Endodermal cell (in vitro differentiated cells): ENCODE measurements at regions not wholly inside any gene's neighbourhood (a gene's known extent, or its start where the extent isn't known, plus 50 kb on each side); places are given as distances from the start of the nearest gene placed in this dataset.

Experiments used
- DNase-seq: peaks from one replicate; pipeline ENCODE4 v3.0.0-alpha.2; 2017
- H3K27ac ChIP-seq: 2 replicates; pipeline ENCODE4 v1.5.1; 2013; ENCODE audit warnings: mild to moderate bottlenecking, low read depth, low read length, moderate library complexity
- H3K27me3 ChIP-seq: 2 replicates; pipeline ENCODE4 v1.6.1; 2013; ENCODE audit warnings: mild to moderate bottlenecking, low read length, moderate library complexity; ENCODE audit not compliant: insufficient read depth, control insufficient read depth, poor library complexity, severe bottlenecking
- H3K36me3 ChIP-seq: 2 replicates; pipeline ENCODE4 v1.7.0; 2013; ENCODE audit warnings: mild to moderate bottlenecking, low read length, moderate library complexity; ENCODE audit not compliant: control insufficient read depth, insufficient read depth
- H3K4me1 ChIP-seq: one replicate; pipeline ENCODE4 v1.7.0; 2013; ENCODE audit warnings: low read length; ENCODE audit not compliant: control insufficient read depth, insufficient read depth
- H3K4me3 ChIP-seq: 2 replicates; pipeline ENCODE4 v1.5.1; 2013; ENCODE audit warnings: mild to moderate bottlenecking, low read length, moderate library complexity
- H3K9ac ChIP-seq: 2 replicates; pipeline ENCODE4 v1.6.1; 2013; ENCODE audit warnings: mild to moderate bottlenecking, low read length, moderate library complexity; ENCODE audit not compliant: poor library complexity, severe bottlenecking; ENCODE audit errors: extremely low read depth
- H3K9me3 ChIP-seq: 2 replicates; pipeline ENCODE4 v1.6.1; 2013; ENCODE audit warnings: mild to moderate bottlenecking, low read length, moderate library complexity; ENCODE audit not compliant: control insufficient read depth
- H3K27ac Mint-ChIP-seq: 2 replicates; pipeline ENCODE4 v1.8.0; 2020; ENCODE audit warnings: mixed read lengths
- H3K27me3 Mint-ChIP-seq: 2 replicates; pipeline ENCODE4 v1.8.0; 2021; ENCODE audit warnings: mild to moderate bottlenecking, mixed read lengths; ENCODE audit not compliant: insufficient read depth
- H3K36me3 Mint-ChIP-seq: 2 replicates; pipeline ENCODE4 v1.8.0; 2020; ENCODE audit warnings: low read depth, mixed read lengths
- H3K4me1 Mint-ChIP-seq: 2 replicates; pipeline ENCODE4 v1.8.0; 2020; ENCODE audit warnings: mixed read lengths
- H3K4me3 Mint-ChIP-seq: 2 replicates; pipeline ENCODE4 v1.8.0; 2020; ENCODE audit warnings: mild to moderate bottlenecking, moderate library complexity, mixed read lengths
- H3K9me3 Mint-ChIP-seq: 2 replicates; pipeline ENCODE4 v1.8.0; 2020; ENCODE audit warnings: mild to moderate bottlenecking, mixed read lengths
- WGBS, 2 experiments: methylation state at CpG; one replicate each; pipeline versions ENCODE4 v1.1.5 to v1.1.7; 2013; ENCODE audit warnings: missing lambda C conversion rate in 2 of 2, mixed read lengths in 1 of 2; ENCODE audit not compliant: insufficient coverage in 1 of 2, insufficient read length in 1 of 2; 5-methylcytosine and 5-hydroxymethylcytosine counted together
- TF ChIP-seq, protein P1 (sequence below): fragments of 200-600 bp; sonication (generic); conservative IDR thresholded peaks from 2 replicates; pipeline ENCODE4 v1.5.0; 2021; ENCODE audit warnings: antibody characterized with exemption, mild to moderate bottlenecking

DNA sequence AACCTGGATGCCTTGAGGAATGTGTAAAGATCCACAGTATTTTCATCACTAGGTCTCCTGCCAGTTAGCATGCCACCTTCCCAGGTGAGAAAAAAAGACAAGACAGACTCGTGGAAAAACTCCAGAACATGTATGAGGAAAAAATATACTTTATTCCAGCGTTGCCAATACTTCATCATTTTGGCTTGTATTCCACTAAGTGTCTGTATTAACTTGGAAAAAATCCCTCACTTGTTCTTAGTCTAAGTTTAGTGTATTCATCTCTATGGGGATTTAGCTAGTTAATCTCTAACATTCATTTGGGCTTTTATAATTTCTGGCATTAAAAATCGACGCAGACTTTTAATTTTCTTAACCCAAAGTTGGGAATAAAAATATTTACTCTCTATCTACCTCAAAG is 759.4 kb downstream of the SORCS1 start:
- WGBS, 2 experiments: 92 to 100% methylated on average over 2 to 4 of the region's 4 CpGs
- no peaks in the 10 kb centered on the region for H3K36me3 Mint-ChIP-seq
- no peaks in the 10 kb centered on the region for H3K9me3 ChIP-seq
- H3K4me1 Mint-ChIP-seq: peaks cover 7% of the 10 kb centered on the region
- no peak overlapping the region for H3K27ac ChIP-seq
- peaks cover 12% of the 10 kb centered on the region for H3K27me3 Mint-ChIP-seq
- no peaks in the 10 kb centered on the region for H3K27me3 ChIP-seq
- no peaks in the 10 kb centered on the region for H3K36me3 ChIP-seq
- H3K4me3 Mint-ChIP-seq: no peak overlapping the region
- no peak overlapping the region for H3K4me3 ChIP-seq
- no peaks in the 10 kb centered on the region for H3K9me3 Mint-ChIP-seq
- TF ChIP-seq, protein P1, sequence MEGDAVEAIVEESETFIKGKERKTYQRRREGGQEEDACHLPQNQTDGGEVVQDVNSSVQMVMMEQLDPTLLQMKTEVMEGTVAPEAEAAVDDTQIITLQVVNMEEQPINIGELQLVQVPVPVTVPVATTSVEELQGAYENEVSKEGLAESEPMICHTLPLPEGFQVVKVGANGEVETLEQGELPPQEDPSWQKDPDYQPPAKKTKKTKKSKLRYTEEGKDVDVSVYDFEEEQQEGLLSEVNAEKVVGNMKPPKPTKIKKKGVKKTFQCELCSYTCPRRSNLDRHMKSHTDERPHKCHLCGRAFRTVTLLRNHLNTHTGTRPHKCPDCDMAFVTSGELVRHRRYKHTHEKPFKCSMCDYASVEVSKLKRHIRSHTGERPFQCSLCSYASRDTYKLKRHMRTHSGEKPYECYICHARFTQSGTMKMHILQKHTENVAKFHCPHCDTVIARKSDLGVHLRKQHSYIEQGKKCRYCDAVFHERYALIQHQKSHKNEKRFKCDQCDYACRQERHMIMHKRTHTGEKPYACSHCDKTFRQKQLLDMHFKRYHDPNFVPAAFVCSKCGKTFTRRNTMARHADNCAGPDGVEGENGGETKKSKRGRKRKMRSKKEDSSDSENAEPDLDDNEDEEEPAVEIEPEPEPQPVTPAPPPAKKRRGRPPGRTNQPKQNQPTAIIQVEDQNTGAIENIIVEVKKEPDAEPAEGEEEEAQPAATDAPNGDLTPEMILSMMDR: no peak
- H3K27ac Mint-ChIP-seq: no peak overlapping the region
- no peak for DNase-seq
- H3K9ac ChIP-seq: no peak overlapping the region
- no peaks in the 10 kb centered on the region for H3K4me1 ChIP-seq

DNA sequence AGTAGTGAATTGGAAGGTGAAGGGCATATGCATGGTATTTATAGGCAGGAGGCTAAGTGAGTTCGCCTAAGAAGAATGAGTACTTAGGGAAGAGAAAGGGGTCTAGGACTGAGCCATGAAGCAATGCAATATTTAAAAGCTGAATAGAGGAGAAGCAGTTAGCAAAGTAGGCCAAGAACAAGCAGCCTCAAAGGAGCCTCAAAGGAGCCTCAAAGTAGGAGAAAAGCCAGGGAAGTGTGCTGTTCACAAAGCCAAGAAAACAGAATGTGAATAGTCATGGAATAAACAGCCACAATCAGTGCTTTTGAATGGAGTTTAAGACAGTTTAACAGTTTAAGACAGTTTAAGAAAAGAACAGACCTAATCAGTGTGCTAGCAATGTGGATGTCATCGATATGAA is 762.0 kb downstream of the SORCS1 start:
- Mint-ChIP-seq H3K9me3 (no peaks in the 10 kb centered on the region), H3K4me3 (no peak overlapping the region), H3K27ac (no peak overlapping the region), H3K4me1 (peaks cover 28% of the 10 kb centered on the region), H3K27me3 (peaks cover 1% of the 10 kb centered on the region), H3K36me3 (no peaks in the 10 kb centered on the region)
- H3K27ac ChIP-seq: no peak overlapping the region
- H3K36me3 ChIP-seq: no peaks in the 10 kb centered on the region
- no peak overlapping the region for H3K4me3 ChIP-seq
- no peak overlapping the region for H3K9ac ChIP-seq
- no peak for DNase-seq
- TF ChIP-seq, protein P1: no peak
- no peaks in the 10 kb centered on the region for H3K27me3 ChIP-seq
- H3K4me1 ChIP-seq: peaks cover 9% of the 10 kb centered on the region
- WGBS, 2 experiments: 87 to 100% methylated on average over 2 of the region's 2 CpGs
- H3K9me3 ChIP-seq: no peaks in the 10 kb centered on the region

DNA sequence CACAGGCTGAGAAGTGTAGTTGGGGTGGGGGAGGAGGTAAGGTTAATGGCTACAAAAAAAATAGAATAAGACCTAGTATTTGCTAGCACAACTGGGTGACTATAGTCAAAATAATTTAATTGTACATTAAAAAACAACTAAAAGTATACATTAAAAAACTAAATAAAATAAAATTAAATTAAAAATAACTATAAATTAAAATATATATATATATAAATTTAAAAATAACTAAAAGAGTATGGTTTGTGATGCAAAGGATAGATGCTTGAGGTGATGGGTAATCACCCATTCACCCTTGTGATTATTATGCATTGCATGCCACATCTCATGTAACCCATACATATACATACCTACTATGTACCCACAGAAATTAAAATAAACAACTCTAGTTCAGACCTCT is 762.5 kb downstream of the SORCS1 start:
- H3K9me3 ChIP-seq: no peaks in the 10 kb centered on the region
- H3K4me1 ChIP-seq: peaks cover 9% of the 10 kb centered on the region
- TF ChIP-seq, protein P1: no peak
- H3K9me3 Mint-ChIP-seq: no peaks in the 10 kb centered on the region
- H3K4me3 Mint-ChIP-seq: no peak overlapping the region
- H3K4me1 Mint-ChIP-seq: peaks cover 28% of the 10 kb centered on the region
- no peak overlapping the region for H3K9ac ChIP-seq
- H3K36me3 ChIP-seq: no peaks in the 10 kb centered on the region
- no peak for DNase-seq
- no peaks in the 10 kb centered on the region for H3K27me3 ChIP-seq
- peaks cover 1% of the 10 kb centered on the region for H3K27me3 Mint-ChIP-seq
- H3K27ac ChIP-seq: no peak overlapping the region
- no peak overlapping the region for H3K27ac Mint-ChIP-seq
- no peaks in the 10 kb centered on the region for H3K36me3 Mint-ChIP-seq
- no peak overlapping the region for H3K4me3 ChIP-seq
